Right cardiac atrium (tissue), 5 donors: ENCODE measurements at regions not wholly inside any gene's neighbourhood (a gene's known extent, or its start where the extent isn't known, plus 50 kb on each side); places are given as distances from the start of the nearest gene placed in this dataset.

Experiments
- ATAC-seq, 2 donors: fragments of 200-7000 bp; cut with Tn5 transposase; one replicate each; pipeline versions ENCODE4 v1.8.0 to v1.9.1; 2020; ENCODE audit warnings: moderate library complexity in 2 of 2, mild to moderate bottlenecking in 1 of 2
- DNase-seq, 3 donors: peaks; one replicate each; pipeline ENCODE4 v3.0.0-alpha.2; 2020
- H3K27ac ChIP-seq: one replicate; pipeline ENCODE4 v1.5.1; 2013; ENCODE audit warnings: mild to moderate bottlenecking, low read length, control low read depth, moderate library complexity
- H3K27me3 ChIP-seq: one replicate; pipeline ENCODE4 v1.6.1; 2013; ENCODE audit not compliant: control insufficient read depth, insufficient read depth
- H3K4me1 ChIP-seq: one replicate; pipeline ENCODE4 v1.6.1; 2013; ENCODE audit warnings: low read length; ENCODE audit not compliant: control insufficient read depth, insufficient read depth
- H3K4me3 ChIP-seq: one replicate; pipeline ENCODE4 v1.5.1; 2013; ENCODE audit warnings: low read length, control low read depth
- H3K9me3 ChIP-seq: one replicate; pipeline ENCODE4 v1.6.1; 2013; ENCODE audit warnings: low read length; ENCODE audit not compliant: control insufficient read depth
- WGBS: extraction: QIAGEN DNeasy Blood & Tissue Kit; methylation state at CpG from one replicate; pipeline ENCODE4 v1.1.7; 2013; 5-methylcytosine and 5-hydroxymethylcytosine counted together
- intact Hi-C, 4 donors: fragments of 100-400 bp; cut with DNase I; formaldehyde crosslinking; loops; one replicate each; pipeline versions ENCODE4 v1.11.0 to v1.14.0; 2022 to 2023
- donor health status: healthy with polysubstance abuse.
- donor health status: DM: no; HTN: yes; CAD: no.
- donor health status: DM: no; HTN: no; CAD: no.
- donor health status: DM: no; HTN: yes; CAD: no; lungs with severe emphysema.
- donor health status: DM: yes; HTN: yes; CAD: no.

DNA sequence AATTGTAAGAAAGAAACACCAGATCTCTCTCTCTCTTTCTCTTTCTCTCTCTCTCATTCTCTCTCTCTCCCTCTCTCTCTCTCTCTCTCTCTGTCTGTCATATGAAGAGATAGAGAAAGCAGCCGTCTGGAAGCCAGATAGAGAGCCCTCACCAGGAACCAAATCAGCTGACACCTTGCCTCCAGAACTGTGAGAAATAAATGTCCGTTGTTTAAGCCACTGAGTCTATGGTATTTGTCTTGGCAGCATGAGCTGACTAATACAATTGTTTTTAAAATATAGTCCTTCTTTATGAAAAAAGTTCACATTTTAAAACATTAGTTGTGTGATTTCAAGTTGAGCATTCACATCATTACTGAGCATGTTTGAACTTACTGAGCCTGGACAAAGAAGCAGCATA, 275.6 kb downstream of the CETN3 start:
- H3K27ac ChIP-seq: no peak overlapping the region
- H3K9me3 ChIP-seq: no peaks in the 10 kb centered on the region
- H3K27me3 ChIP-seq: no peaks in the 10 kb centered on the region
- H3K4me1 ChIP-seq: peaks cover 3% of the 10 kb centered on the region
- 45% methylated on average over 2 of the region's 2 CpGs for WGBS
- intact Hi-C loops: no loop called here
- peak in 1 of 2 donors; percentile 46 for ATAC-seq
- no peak overlapping the region for H3K4me3 ChIP-seq
- DNase-seq: no peak

DNA sequence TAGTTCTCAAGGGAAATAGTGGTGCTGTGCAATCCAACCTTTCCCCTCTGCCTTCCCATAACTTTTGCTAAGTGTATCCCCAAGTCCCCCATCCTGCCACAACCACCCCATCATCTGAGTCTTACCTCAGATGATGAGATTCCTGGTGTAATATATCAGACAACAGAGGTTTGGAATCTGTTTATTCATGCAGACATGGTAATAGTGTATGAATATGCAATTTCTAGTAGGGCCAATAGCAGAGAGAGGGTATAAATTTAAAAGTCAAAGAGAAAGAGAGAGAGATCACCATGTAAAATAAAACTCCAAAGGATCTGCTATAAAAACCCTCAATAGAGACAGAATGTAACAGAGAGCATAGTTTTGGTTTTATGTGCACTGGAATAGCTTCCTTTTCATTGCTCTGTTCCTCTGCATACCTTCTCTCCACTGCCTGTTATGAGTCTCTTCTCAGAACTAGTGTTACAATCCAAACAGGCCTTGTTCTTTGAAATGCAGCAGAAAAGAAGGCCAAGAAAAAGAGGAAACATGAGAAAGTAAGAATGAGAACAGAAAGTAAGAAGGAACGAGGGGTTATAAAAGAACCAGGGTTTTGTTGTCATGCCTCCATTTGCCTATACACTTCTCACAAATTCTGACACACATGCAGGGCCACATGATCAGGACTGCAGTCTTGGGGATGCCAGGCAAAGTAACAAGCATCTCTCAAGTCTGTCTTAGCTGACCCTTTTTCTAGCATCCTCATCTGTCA, 278.0 kb downstream of the CETN3 start:
- Histone ChIP-seq H3K27ac (no peak overlapping the region), H3K9me3 (no peaks in the 10 kb centered on the region), H3K4me1 (peaks cover 3% of the 10 kb centered on the region), H3K27me3 (no peaks in the 10 kb centered on the region), H3K4me3 (no peak overlapping the region)
- 32% methylated on average over 1 of the region's 1 CpG for WGBS
- intact Hi-C loops: no loop called here
- DNase-seq (no peak), ATAC-seq (no peak)

DNA sequence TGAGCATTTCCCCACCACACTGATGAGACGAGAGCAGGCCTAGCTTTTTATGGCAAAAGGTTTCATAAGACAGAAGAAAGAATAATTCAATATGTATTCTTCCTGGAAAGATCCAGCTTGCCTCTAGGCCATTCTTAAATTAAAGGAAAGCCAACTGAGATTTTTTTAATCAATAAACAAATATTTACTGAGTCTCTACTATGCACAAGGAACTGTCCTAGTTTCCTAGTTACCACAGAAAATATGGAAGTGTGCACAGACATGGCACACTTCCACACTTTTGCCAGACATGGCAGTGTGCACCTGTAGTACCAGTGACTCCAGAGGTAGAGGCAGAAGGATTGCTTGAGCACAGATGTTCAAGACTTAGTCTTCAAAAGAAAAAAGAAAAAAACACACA, 281.0 kb downstream of the CETN3 start:
- ATAC-seq: no peak
- Histone ChIP-seq H3K9me3 (no peaks in the 10 kb centered on the region), H3K4me1 (peaks cover 1% of the 10 kb centered on the region), H3K4me3 (no peak overlapping the region), H3K27ac (no peak overlapping the region), H3K27me3 (no peaks in the 10 kb centered on the region)
- 95% methylated on average over 1 of the region's 1 CpG for WGBS
- intact Hi-C loops: no loop called here
- DNase-seq: no peak

DNA sequence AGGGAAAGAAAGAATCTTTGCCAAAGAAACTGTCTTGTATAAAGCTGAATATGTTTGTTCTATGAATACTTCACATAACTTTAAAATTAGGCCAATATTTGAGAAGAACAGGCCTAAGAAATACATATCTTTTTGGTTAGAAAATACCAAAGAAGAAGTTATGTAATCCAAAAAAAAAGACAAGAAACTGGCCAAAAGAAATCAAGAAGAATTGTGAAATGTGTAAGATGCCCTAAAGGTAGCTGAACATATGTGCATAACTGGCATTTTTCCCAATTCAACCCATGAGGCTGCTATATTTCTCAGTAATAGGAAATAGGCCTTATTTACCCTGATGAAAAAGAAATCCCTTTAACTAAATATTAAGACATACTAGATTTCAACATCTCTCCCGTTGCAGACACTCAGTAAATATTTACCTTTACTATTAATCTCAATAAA, 290.0 kb downstream of the CETN3 start:
- H3K27me3 ChIP-seq: no peaks in the 10 kb centered on the region
- no peak for DNase-seq
- H3K9me3 ChIP-seq: no peaks in the 10 kb centered on the region
- ATAC-seq: no peak
- no peak overlapping the region for H3K4me3 ChIP-seq
- no peak overlapping the region for H3K27ac ChIP-seq
- WGBS: 58% methylated on average over 1 of the region's 1 CpG
- intact Hi-C loops: no loop called here
- no peaks in the 10 kb centered on the region for H3K4me1 ChIP-seq

DNA sequence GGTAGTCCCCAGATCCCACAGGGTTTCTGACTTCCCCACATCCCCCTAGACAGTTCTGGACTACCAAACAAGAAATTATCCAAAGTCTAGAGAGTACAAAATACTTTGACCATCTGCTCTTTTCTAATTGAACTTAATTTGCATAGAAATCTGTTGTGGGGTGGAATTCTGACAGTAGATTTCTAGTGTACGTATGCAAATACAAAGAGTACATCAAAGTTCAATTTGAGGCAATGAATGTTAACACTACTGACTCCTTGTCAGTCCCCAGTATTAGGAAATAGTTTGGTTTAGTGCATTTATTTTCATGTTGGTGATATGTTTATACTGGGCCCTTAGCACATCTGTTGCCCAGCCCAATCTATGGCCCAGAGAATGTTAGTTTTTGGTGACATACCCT, 292.6 kb downstream of the CETN3 start:
- ATAC-seq (no peak), DNase-seq (no peak)
- Histone ChIP-seq H3K27ac (no peak overlapping the region), H3K9me3 (no peaks in the 10 kb centered on the region), H3K27me3 (no peaks in the 10 kb centered on the region), H3K4me3 (no peak overlapping the region), H3K4me1 (no peaks in the 10 kb centered on the region)
- intact Hi-C loops: no loop called here
- 95% methylated on average over 1 of the region's 1 CpG for WGBS

DNA sequence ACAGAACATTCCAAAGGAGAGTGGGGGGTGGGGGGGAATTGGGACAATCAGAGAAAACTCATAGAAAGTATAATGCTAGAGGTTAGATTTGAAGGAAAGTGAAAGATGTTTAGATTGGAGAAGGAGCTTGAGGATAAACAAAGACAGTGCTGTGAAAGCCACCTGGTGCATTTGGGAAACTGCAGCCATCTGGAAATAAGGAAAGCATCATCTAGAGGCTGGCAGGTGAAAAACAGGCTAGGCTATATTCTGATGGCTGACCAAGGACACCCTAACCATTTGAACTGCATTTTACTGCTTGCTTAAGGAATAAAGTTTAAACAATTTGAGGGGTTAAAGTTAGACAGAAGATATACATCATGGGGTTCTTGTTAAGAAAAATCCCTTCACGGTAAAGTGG, 296.4 kb downstream of the CETN3 start:
- DNase-seq (no peak), ATAC-seq (no peak)
- Histone ChIP-seq H3K4me1 (no peaks in the 10 kb centered on the region), H3K4me3 (no peak overlapping the region), H3K9me3 (no peaks in the 10 kb centered on the region), H3K27ac (no peak overlapping the region), H3K27me3 (no peaks in the 10 kb centered on the region)
- WGBS: 87% methylated on average over 1 of the region's 1 CpG
- intact Hi-C loops: no loop called here

DNA sequence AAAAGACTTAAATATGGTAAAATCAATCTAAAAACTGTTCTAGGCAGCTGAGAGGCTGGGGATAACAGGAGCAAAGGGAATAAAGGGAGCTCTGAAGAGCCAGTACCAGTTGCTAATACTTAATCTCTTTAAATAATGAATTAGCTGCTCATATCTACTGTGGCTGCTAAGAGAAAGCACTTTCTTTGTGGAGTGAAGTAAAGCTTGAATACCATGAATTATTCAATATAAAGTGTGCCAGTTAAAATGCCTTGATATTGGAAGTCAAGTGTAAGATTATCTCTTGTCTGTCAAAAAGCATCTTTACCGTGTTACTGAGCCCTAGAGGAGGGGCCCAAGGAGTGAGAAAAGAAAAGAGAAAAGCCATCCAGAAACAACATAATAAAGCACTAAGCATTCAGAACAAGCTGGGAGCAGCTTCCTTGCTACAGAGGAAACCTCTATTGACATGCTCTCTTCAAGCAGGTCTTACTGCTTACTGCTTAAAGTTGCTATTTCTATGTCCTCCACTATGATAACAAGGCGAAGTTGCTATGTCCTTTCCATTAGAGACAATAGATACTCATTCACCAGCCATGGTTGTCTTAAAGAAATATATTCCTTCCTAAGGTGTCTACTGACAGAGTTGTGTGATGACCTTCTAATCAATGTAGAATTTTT, 297.4 kb downstream of the CETN3 start:
- H3K9me3 ChIP-seq: no peaks in the 10 kb centered on the region
- peak overlapping the region; percentile 22 for H3K4me3 ChIP-seq
- no peaks in the 10 kb centered on the region for H3K4me1 ChIP-seq
- no peaks in the 10 kb centered on the region for H3K27me3 ChIP-seq
- 35% methylated on average over 2 of the region's 2 CpGs for WGBS
- DNase-seq (no peak), ATAC-seq (peak; percentile 50 to 92)
- intact Hi-C loops: no loop called here
- H3K27ac ChIP-seq: no peak overlapping the region

DNA sequence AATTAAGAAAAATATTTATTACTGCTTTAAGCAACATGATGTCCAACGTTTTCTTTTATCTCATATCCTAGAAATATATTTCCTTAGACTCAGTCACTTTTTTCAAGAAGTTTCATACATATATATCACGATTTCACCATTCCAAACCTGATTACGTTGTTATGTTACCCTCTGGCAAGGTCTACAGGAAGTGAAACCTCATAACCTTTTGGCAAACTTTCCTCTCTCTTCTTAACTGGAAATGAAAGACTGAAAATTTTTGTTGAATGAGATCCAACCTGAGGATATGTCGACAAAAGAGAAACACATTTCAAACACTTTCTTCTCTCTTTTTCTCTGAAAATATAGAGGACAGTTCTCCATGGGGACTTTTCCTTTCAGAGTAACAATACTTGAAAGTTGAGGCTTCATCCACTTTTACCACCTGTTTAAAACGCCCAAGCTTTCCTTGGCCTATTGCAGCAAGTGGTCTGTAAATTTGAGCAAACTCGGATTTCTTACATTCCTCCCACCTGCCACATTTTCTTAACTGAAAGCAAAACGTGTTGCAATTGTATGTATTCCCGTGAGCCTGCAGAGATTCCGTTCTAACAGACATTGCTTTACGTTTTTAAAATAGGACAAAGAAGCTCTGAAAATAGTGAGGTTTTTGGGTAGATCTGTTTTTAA, 298.1 kb downstream of the CETN3 start:
- intact Hi-C loops: no loop called here
- DNase-seq (no peak), ATAC-seq (peak in 1 of 2 donors; percentile 81)
- Histone ChIP-seq H3K27me3 (no peaks in the 10 kb centered on the region), H3K9me3 (no peaks in the 10 kb centered on the region), H3K27ac (no peak overlapping the region), H3K4me1 (no peaks in the 10 kb centered on the region), H3K4me3 (peak overlapping the region; percentile 22)
- WGBS: 29% methylated on average over 10 of the region's 10 CpGs

DNA sequence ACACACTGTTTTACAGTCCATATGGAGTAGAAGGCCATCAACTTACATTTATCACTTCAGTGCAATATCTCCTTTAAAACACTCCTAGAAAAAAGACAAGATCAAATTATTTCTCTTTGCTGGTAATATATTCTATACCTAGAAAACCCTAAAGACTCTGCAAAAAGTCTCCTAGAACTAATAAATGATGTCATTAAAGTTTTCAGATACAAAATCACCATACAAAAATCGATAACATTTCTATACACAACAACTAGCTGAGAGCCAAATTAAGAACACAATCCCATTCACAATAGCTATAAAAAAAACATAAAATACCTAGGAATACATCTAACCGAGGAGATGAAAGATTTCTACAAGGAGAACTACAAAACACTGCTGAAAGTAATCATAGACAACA, 300.3 kb downstream of the CETN3 start:
- 46% methylated on average over 2 of the region's 2 CpGs for WGBS
- intact Hi-C loops: no loop called here

DNA sequence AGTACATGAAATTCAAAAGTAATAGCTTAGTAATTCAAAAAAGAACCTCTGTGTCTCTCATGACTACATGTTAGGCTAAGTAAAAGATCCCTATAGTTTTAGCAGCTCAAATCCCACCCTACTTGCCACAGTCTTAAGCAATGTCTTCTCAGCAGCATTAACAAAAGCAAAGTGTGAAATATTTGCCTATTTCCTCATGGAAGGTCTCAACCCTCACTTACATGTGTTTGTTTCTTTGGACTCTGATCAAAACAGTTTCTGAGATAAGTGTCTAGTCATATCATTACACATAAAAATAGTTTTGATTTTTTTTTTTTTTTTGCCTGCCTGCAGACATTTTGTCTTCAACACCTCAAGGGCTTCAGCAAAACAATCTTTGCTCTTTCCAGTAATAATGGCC, 310.5 kb downstream of the CETN3 start:
- Histone ChIP-seq H3K27me3 (no peaks in the 10 kb centered on the region), H3K27ac (no peak overlapping the region), H3K4me1 (no peaks in the 10 kb centered on the region), H3K9me3 (no peaks in the 10 kb centered on the region), H3K4me3 (no peak overlapping the region)
- no peak for DNase-seq
- peak; percentile 34 to 62 for ATAC-seq
- intact Hi-C loops: no loop called here

More for the DNA sequence above, 300.3 kb downstream of the CETN3 start:
- H3K27ac ChIP-seq: no peak overlapping the region
- no peak overlapping the region for H3K4me3 ChIP-seq
- no peaks in the 10 kb centered on the region for H3K27me3 ChIP-seq
- H3K4me1 ChIP-seq: no peaks in the 10 kb centered on the region
- H3K9me3 ChIP-seq: no peaks in the 10 kb centered on the region
- ATAC-seq (no peak), DNase-seq (no peak)

DNA sequence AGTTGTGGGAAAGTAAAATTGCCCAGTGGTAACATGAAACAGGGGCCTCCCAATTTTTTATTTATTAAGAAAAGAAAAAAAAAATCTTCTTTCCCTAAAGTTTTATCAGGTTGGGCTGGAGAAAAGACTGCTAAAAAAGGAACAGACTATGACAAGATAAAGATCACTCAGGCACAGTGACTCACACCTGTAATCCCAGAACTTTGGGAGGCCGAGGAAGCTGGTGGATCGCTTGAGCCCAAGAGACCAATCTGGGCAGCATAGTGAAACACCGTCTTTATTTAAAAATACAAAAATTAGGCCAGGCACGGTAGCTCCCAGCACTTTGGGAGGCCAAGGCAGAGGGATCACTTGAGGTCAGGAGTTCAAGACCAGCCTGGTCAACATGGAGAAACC, 312.5 kb downstream of the CETN3 start:
- Histone ChIP-seq H3K9me3 (no peaks in the 10 kb centered on the region), H3K27ac (no peak overlapping the region), H3K27me3 (no peaks in the 10 kb centered on the region), H3K4me1 (no peaks in the 10 kb centered on the region), H3K4me3 (no peak overlapping the region)
- DNase-seq (no peak), ATAC-seq (no peak)
- WGBS: 89% methylated on average over 4 of the region's 4 CpGs
- intact Hi-C loops: no loop called here
